HG03378 (cell line): ENCODE measurements at regions not wholly inside any gene's neighbourhood (a gene's known extent, or its start where the extent isn't known, plus 50 kb on each side); places are given as distances from the start of the nearest gene placed in this dataset.
"Not testable (repeated sequence)": the region's sequence is repeated elsewhere in the genome, so short reads cannot be mapped to it uniquely, and the experiment has no call there.

ENCODE experiments used
- ATAC-seq: cut with Tn5 transposase; IDR thresholded peaks from one replicate; pipeline ENCODE4 v1.9.1; 2021; ENCODE audit warnings: mild to moderate bottlenecking, moderate library complexity; ENCODE audit not compliant: unreplicated experiment

DNA sequence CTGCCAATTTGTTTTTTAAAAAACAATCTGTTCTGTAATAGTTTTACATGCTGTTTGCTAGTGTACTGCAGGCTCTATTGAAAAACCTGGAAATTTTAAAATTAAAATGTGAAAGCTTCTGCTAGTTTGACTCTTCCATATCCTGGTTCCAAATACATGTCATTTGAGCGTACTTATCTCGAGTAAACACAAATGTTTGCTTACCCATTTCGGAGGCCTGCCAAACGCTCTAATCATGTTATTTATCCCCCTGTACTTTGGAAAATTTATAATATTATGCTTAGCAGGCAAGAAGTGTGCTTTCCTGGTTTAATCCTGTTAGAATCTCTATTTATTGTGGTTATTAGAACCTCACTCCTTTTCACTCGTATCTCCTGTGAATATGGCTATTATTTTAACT, 476.8 kb upstream of the CYLC2 start:
- no peak for ATAC-seq

DNA sequence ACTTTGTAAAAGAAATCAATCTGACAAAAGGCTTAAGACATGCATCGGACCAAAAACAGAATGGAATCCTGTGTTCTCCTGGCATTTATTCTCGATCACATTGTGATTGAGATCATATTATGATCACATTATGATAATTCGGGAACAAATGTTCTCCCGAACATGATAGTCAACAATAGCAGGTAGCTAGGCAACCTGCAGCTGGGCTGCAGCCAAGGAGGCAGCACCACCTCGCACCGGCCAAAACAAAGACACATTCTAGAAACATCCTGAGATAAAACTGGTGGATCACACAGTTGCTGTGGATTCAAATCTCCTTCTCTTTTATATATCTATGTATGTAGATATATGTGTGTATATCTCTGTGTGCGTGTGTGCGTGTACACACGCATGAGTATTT, 480.6 kb upstream of the CYLC2 start:
- no peak for ATAC-seq

DNA sequence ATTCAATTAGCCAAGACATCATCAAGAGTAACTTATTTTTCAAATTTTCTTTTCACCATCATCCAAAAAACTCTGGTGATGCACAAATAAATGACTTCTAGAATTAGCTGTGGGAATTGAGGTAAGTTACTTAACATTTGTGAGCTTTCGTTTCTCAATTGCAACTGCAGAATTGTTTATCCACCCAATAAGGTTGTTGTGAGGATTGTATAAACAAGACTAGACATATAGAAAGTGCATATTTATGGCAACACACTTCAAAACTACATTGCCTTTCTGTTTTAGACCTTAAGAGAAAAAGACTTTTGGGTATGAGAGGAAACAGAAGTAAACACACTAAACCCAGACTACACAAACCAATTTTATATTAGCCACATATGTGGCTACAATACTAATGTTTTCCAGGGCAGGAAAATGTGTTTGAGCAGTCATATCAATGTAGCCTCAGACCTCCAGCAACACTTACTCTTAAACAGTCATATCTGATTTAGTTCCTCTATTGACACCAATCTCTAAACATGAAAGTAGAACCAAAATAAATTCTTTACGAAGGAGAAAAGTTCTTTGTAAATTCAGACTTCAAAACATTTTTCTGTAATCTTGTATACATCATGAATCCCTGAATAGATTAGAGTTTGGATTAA, 488.0 kb upstream of the CYLC2 start:
- ATAC-seq = no peak

DNA sequence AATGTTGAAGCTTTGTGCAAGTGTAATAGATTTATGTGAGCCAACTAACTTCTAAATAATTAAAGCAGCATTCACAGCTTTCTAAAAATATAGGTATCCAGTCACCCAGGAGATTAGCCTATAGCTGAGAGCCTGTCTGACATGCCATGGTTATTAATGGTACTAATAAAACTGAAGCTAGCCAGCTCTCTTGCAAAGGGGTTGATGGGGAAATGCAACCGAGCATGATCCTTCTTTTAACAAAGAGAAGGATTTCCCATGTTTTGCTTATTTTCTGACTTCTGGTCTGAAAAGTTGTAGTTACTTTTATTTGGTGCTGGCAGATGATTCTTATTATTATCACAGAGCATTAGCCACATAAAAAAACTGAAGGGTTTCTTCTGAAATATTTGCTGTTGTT, 488.7 kb upstream of the CYLC2 start:
- no peak for ATAC-seq

DNA sequence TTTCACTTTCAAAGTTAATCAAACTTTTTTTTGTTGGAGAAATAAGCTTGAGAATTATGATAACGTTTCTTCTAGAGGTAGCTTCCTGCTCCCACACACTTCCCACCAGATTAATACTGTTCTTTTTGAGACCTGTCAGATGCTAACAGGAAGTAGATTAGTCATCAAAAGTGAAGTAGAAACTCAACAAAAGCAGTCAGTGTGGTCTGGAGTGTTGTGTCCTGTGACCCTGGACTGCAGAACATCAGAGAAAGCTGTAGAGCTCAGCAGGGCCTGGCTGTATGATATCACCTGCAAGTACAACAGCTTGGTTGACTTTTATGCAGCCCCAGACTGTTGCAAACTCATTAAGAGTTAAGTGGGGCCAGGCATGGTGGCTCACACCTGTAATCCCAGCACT, 495.7 kb upstream of the CYLC2 start:
- ATAC-seq = peak; percentile 59

DNA sequence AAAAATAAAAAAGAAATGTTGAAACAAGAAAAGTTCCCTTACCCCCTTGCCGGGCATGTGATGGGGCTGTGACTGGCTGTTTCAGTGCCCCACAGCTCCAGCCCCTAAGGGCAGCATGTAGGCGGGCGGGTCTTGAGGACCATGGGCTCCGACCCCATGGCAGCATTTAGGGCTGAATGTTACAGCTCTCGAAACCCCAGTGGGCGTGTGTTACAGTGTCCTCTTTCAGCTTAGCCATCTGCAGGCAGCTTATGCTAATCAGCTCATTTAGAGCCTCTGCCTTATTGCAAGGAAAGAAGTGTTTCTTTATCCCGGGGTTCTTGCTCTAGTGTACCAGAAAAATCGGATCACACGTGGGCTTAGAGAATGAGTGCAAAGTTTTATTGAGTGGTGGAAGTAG, 497.4 kb upstream of the CYLC2 start:
- ATAC-seq = no peak

DNA sequence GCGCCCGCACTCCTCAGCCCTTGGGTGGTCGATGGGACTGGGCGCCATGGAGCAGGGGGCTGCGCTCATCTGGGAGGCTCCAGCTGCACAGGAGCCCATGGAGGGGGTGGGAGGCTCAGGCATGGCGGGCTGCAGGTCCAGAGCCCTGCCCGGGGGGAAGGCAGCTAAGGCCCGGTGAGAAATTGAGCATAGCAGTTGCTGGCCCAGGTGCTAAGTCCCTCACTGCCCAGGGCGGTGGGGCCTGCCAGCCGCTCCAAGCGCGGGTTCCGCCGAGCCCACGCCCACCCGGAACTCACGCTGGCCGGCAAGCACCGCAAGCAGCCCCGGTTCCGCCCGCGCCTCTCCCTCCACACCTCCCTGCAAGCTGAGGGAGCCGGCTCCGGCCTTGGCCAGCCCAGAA, 508.2 kb upstream of the CYLC2 start:
- not testable (repeated sequence) for ATAC-seq

DNA sequence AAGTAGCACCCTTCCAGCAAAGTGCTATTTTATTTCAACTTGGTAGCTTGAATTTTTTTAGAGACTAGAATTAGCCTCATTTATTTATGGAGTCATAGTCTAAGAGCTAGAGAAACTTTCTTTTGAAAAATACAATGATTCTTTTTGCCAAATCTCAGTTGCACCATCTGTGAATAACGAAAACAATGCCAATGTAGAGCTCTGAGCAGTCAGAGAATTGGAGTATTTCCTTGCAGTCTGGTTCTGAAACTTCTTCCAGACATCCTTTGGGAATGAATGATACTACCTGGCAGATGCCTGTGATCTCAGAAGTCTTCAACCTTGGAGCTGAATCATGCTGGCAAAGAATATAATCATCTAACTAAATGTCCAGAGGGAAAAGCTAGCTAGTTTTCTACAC, 511.5 kb upstream of the CYLC2 start:
- ATAC-seq = no peak

DNA sequence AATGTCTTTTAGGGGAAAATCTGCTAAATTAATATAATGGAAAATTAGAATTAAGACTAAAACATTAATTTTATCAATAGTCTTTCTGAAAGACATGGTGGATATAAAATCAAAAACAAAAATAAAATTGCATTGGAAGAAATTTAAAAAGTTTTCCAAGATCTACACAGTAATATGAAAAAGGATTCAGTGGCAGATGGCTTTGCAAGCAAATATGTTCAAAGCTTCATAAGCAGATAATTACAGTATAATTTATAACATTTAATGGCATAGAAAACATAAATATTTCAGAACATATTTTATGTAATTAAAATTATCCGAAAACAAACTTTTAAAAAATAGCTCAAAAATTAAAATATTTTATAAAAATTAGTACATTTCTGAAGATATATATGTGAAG, 512.4 kb upstream of the CYLC2 start:
- ATAC-seq = no peak

DNA sequence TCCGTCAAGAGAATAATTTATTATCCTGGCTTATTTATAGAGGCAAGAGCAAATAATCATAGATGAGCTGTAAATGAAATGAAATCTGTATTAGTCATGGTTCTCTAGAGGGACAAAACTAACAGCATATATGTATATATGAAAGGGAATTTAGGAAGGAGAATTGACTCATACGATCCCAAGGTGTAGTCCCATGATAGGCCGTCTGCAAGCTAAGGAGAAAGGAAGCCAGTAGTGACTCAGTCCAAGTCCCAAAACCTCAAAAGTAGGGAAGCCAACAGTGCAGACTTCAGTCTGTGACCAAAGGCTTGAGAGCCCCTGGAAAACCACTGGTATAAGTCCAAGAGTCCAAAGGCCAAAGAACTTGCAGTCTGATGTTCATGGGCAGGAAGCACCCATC, 515.9 kb upstream of the CYLC2 start:
- no peak for ATAC-seq

DNA sequence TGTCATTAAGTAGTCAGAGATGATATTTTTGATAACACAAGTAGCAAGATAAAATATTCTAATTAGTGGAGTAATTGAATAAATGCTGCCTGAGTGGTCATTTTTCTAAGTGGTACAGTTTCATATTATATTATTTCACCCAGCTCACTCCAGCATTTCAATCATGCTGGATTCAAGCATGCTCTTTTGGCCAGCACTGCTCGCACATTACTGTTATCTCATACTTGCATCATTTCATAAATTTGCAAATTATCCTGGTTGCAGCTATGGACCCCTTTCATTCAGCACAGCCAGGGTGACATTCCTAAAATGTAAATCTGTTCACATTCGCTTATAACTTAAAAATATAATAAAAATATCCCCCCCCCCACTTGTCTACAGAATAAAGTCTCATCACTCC, 520.8 kb upstream of the CYLC2 start:
- no peak for ATAC-seq

DNA sequence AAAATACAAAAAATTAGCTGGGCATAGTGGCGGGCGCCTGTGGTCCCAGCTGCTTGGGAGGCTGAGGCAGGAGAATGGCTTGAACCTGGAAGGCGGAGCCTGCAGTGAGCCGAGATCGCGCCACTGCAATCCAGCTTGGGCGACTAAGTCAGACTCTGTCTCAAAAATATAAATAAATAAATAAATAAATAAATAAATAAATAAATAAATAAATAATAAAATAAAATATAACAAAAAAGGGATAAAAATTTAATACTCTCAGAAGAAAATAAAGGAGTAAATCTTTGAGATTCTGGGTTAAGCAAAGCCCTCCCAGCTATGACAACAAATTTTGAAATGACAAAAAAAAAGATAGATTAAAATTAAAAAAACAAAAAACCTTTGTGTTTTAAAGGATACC, 525.7 kb upstream of the CYLC2 start:
- ATAC-seq = not testable (repeated sequence)

DNA sequence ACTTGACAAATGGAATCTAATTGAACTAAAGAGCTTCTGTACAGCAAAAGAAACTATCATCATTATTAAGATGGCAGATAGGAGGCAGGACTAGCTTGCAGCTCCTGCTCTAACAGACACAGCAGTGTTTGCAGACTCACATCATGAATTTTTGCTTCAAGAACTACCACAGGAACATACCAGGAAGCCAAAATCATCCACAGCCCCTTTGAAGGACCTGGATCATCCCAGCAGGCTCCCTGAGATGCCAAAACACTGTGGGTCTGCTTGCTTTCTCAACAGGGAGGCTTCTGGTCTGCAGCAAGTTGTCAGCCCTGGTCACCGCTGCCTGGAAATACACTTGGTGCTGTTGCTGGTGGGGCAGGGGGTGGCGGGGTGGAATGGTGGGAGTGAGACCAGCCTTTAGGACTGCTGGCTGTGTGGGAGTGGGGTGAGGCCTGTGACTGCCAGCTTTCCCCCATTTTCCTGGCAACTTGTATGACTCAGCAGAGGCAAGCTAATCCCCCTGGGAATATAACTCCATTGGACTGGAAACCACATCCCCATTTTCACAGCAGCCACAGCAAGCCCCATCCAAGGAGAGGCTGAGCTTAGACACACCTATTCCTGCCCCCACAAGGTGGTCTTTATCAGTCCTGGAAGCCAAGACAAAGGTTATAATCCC, 533.8 kb upstream of the CYLC2 start:
- ATAC-seq = no peak

DNA sequence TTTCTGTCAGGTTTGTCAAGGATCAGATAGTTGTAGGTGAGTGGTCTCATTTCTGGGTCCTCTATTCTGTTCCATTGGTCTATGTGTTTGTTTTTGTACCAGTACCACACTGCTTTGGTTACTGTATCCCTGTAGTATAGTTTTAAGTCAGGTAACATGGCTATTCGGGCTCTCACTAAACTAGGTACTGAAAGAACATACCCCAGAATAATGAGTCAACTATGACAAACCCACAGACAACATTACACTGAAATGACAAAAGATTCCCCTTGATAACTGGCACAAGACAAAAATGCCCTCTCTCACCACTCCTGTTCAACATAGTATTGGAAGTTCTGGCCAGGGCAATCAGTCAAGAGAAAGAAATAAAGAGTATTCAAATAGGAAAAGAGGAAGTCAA, 535.3 kb upstream of the CYLC2 start:
- ATAC-seq = no peak

DNA sequence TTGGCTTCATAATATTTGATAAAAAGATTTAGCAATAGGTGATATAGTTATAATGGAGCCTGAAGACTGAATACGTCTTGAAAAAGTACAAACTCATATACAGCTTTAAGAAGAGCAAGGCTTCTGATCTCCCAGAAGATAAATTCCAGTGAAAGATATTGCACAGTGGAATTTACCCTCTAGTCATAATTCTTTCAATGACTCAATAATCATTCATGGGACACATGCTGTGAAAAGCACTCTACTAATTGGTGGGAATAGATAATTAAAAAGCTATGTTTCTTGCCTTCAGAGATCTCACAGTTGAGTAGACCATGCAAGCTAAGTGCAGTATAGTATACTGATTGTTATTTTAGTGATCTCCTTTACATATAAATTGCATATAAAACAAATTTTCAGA, 538.6 kb upstream of the CYLC2 start:
- ATAC-seq = no peak

DNA sequence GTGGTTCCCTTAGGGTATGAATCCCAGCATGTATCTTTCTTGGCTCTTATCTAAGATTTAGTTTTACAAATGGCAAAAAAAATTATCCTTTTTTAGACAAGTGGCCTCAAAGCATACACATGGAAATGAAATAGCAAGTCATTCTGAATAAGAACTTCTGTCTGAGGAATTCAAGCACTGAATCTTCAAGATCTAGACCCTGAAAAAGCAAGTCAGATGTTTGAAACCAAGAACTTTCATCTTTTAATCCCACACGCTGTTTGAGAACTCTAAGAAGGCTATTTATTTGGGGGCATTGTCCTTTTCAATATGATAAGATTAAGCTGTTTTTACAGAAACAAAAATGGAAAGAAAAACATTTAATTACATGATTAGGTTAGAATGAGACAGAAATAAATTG, 549.2 kb upstream of the CYLC2 start:
- ATAC-seq = no peak

DNA sequence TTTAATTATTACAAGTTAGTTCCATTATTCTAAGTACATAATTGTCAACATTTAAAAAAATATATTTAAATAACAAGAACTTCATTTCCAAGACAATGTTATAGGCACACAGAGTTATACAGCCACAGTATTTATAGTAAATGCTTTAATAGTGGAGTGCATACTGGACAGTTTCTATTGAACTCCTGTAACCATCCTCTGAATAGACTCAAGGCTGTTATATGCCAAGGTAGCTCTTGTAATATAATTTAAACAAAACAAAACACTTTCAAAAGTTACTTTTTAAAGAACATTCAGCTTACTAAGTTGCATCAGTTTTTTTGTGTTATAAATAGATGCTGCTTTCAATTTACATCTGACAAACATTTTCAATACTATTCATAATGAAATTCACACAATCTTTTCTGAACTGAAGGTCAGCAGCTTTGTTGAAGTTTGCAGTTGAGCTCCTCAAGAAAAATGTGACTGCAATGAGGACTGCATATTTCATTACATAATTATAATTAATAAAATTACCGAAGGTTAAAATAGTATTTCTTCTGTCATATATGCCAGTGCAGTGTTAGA, 549.9 kb upstream of the CYLC2 start:
- ATAC-seq = no peak

DNA sequence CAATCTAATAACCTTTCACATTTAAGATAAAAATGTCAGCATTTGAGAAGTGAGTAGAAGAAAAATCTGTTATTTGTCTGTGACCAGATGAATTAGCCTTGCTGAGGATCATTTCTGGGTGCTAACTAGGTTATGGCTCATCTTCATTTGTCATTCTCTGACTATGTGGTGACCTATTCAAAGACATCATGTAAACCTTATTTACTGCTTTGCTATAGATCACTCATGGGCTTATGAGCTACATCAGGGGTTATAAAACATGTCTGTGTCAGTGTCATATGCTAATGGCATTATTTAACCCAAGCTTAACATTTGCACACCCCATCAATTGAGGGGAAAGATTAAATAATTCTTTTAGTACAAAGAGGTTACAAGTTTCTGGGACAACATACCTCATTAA, 555.5 kb upstream of the CYLC2 start:
- ATAC-seq = no peak

DNA sequence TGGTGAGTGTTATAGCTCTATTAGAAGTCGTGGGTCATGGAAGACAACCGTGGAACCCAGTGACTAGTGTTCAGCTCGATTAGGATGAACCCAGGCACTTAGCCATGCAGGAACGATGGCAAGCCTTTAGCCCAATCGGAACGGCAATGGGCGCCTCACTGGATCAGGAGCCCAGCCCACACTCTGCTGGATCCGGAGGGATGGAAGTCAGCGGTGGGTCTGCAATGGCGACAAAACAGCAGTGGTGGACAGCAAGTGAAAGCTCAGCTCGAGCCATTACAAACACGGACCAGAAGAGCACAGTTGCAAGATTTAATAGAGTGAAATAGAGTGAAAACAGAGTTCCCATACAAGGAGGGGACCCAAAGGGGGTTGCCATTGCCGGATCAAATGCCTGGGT, 558.5 kb upstream of the CYLC2 start:
- not testable (repeated sequence) for ATAC-seq

DNA sequence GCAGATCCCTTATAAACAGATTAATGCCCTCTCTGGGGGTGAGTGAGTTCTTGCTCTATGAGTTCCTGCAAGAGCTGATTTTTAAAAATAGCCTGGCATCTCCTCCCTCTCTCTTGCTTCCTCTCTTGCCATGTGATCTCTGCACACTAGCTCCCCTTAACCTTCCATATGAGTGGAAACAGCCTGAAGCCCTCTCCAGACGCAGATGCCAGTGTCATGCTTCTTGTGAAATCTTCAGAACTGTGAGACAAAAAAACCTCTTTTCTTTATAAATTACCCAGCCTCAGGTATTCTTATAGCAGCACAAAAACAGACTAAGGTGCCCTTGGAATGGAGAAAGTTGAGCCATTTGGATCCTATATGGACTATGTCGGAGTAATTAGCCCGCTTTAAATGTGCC, 559.7 kb upstream of the CYLC2 start:
- ATAC-seq = no peak

DNA sequence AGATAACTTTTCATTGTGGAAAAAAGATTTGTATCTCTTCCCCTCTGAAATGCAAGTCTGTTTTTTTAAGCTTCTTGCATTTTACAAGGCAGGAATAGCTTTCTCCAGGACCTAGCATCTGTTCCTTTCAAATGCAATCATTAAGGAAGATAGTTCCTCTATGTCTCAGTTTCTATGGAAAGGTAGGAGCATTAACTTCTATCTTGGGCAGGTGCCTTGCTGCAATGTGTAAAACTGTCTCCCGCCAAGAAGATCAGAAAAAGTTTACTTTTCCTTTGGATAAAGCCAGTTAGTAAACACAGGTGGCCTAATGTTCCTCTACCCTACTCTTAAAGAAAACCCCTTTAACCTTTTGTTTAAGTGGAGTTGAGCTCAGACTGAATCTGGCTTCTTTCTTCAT, 560.6 kb upstream of the CYLC2 start:
- ATAC-seq = no peak

DNA sequence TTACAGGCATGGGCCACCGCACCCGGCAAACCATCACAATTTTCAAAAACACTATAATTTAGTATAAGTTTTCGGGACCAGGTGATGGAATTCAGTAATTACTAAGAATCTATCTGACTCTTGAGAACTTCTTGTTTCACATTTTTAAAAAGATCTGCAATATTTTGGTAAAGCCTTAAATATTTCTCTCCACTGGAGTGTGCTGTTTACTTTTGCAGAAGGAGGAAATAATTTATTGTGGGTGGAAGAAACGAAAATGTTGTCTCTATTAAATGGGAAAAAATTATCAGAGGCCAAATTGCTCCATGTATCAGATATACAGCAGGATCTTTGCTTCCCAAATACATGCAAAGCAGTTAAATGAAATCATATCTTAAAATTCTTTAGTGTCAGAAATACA, 566.8 kb upstream of the CYLC2 start:
- no peak for ATAC-seq

DNA sequence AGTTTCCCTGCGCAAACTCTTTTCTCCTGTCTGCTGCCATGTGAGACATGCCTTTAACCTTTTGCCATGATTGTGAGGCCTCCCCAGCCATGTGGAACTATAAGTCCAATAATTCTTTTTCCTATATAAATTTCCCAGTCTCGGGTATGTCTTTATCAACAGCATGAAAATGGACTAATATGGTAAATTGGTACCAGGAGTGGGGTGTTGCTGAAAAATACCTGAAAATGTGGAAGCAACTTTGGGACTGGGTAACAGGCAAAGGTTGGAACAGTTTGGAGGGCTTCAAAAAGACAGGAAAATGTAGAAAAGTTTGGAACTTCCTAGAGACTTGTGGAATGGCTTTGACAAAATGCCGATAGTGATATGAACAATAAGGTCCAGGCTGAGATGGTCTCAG, 578.9 kb upstream of the CYLC2 start:
- not testable (repeated sequence) for ATAC-seq
